Upper lobe of left lung (tissue), 6 donors: ENCODE measurements at regions not wholly inside any gene's neighbourhood (a gene's known extent, or its start where the extent isn't known, plus 50 kb on each side); places are given as distances from the start of the nearest gene placed in this dataset.
"Not testable (repeated sequence)": the region's sequence is repeated elsewhere in the genome, so short reads cannot be mapped to it uniquely, and the experiment has no call there.

Experiments used
- ATAC-seq, 2 donors: fragments of 200-7000 bp; cut with Tn5 transposase; one replicate each; pipeline ENCODE4 v1.9.1; 2022; ENCODE audit warnings: mild to moderate bottlenecking in 2 of 2, moderate library complexity in 2 of 2; ENCODE audit not compliant: low FRiP score in 2 of 2
- DNase-seq, 2 donors: peaks; one replicate each; pipeline ENCODE4 v3.0.0-alpha.2; 2019 to 2020
- H3K27ac ChIP-seq, 4 donors: fragments of 200-600 bp; sonication (generic); one replicate each; pipeline ENCODE4 v1.5.1; 2016 to 2019
- H3K27me3 ChIP-seq, 4 donors: fragments of 200-600 bp; sonication (generic); one replicate each; pipeline ENCODE4 v1.5.1; 2017 to 2019
- H3K36me3 ChIP-seq, 4 donors: fragments of 200-600 bp; sonication (generic); one replicate each; pipeline ENCODE4 v1.5.1; 2016 to 2019
- H3K4me1 ChIP-seq, 4 donors: fragments of 200-600 bp; sonication (generic); one replicate each; pipeline ENCODE4 v1.5.1; 2018 to 2019
- H3K4me3 ChIP-seq, 4 donors: fragments of 200-600 bp; sonication (generic); one replicate each; pipeline ENCODE4 v1.5.1; 2017 to 2019; ENCODE audit warnings: mild to moderate bottlenecking in 2 of 4, moderate library complexity in 1 of 4
- H3K9me3 ChIP-seq, 4 donors: fragments of 200-600 bp; sonication (generic); one replicate each; pipeline ENCODE4 v1.5.1; 2018 to 2019
- EP300 ChIP-seq, 4 donors: sonication (generic); formaldehyde crosslinking; IDR thresholded peaks; one replicate each; pipeline ENCODE4 v1.5.1; 2017; ENCODE audit warnings: antibody characterized with exemption in 4 of 4, control low read depth in 2 of 4
- POLR2A ChIP-seq, 4 donors: fragments of 450-650 bp; IDR thresholded peaks; one replicate each; pipeline ENCODE4 v1.5.1; 2016 to 2017; ENCODE audit warnings: antibody characterized with exemption in 4 of 4, mild to moderate bottlenecking in 2 of 4
- POLR2AphosphoS5 ChIP-seq, 2 donors: sonication (generic); formaldehyde crosslinking; IDR thresholded peaks; one replicate each; pipeline ENCODE4 v1.5.1; 2017; ENCODE audit warnings: antibody characterized with exemption in 2 of 2
- WGBS, 2 donors: methylation state at CpG; one replicate each; pipeline ENCODE4 v1.1.5; 2017 to 2018; 5-methylcytosine and 5-hydroxymethylcytosine counted together
- TF ChIP-seq, protein P1 (sequence below), 6 experiments: fragments of 450-650 bp in 4 of 6; fragments of 200-600 bp in 2 of 6; sonication (generic) in 2 of 6; IDR thresholded peaks; one replicate each; pipeline ENCODE4 v1.5.1; 2016 to 2019; ENCODE audit warnings: antibody characterized with exemption in 6 of 6
- donor health status: DM: no; HTN: no; CAD: no; lungs with moderate emphysema.
- donor health status: DM: no; HTN: yes; CAD: no; lungs with severe emphysema.

- no peak overlapping the region for H3K27ac ChIP-seq
- ATAC-seq (no peak), DNase-seq (no peak)
- H3K4me1 ChIP-seq: no peaks in the 10 kb centered on the region
- no peaks in the 10 kb centered on the region for H3K36me3 ChIP-seq
- no peak overlapping the region for H3K4me3 ChIP-seq
- H3K9me3 ChIP-seq: no peaks in the 10 kb centered on the region
- TF ChIP-seq POLR2AphosphoS5 (IDR thresholded peaks at IDR 0.05) (no peak), EP300 (IDR thresholded peaks at IDR 0.05) (no peak), POLR2A (IDR thresholded peaks at IDR 0.05) (no peak)
- TF ChIP-seq, protein P1, sequence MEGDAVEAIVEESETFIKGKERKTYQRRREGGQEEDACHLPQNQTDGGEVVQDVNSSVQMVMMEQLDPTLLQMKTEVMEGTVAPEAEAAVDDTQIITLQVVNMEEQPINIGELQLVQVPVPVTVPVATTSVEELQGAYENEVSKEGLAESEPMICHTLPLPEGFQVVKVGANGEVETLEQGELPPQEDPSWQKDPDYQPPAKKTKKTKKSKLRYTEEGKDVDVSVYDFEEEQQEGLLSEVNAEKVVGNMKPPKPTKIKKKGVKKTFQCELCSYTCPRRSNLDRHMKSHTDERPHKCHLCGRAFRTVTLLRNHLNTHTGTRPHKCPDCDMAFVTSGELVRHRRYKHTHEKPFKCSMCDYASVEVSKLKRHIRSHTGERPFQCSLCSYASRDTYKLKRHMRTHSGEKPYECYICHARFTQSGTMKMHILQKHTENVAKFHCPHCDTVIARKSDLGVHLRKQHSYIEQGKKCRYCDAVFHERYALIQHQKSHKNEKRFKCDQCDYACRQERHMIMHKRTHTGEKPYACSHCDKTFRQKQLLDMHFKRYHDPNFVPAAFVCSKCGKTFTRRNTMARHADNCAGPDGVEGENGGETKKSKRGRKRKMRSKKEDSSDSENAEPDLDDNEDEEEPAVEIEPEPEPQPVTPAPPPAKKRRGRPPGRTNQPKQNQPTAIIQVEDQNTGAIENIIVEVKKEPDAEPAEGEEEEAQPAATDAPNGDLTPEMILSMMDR (IDR thresholded peaks at IDR 0.05): no peak
- 86 to 91% methylated on average over 6 of the region's 6 CpGs for WGBS, 2 donors
- no peaks in the 10 kb centered on the region for H3K27me3 ChIP-seq
Measured at GRCh38 chr2:150325656-150326314, 161.7 kb downstream of the RND3 start.

- not testable (repeated sequence) for H3K27me3 ChIP-seq, H3K4me1 ChIP-seq, H3K36me3 ChIP-seq, H3K27ac ChIP-seq, ATAC-seq, H3K4me3 ChIP-seq, DNase-seq, H3K9me3 ChIP-seq
Measured at GRCh38 chr2:150323071-150323470, 164.4 kb downstream of the RND3 start.

GRCh38 chr2:150320608-150321007, 166.9 kb downstream of the RND3 start:
- TF ChIP-seq, protein P1 (IDR thresholded peaks at IDR 0.05): no peak
- TF ChIP-seq EP300 (IDR thresholded peaks at IDR 0.05): no peak
- no peak for TF ChIP-seq POLR2A (IDR thresholded peaks at IDR 0.05)
- no peak for TF ChIP-seq POLR2AphosphoS5 (IDR thresholded peaks at IDR 0.05)
- Histone ChIP-seq H3K36me3 (no peaks in the 10 kb centered on the region), H3K4me1 (no peaks in the 10 kb centered on the region), H3K4me3 (no peak overlapping the region), H3K27me3 (no peaks in the 10 kb centered on the region), H3K27ac (no peak overlapping the region), H3K9me3 (peaks cover 0 to 4% (median under 1%) of the 10 kb centered on the region in 4 donors)
- 88 to 100% methylated on average over 1 of the region's 1 CpG for WGBS, 2 donors
- ATAC-seq (no peak), DNase-seq (no peak)

DNA sequence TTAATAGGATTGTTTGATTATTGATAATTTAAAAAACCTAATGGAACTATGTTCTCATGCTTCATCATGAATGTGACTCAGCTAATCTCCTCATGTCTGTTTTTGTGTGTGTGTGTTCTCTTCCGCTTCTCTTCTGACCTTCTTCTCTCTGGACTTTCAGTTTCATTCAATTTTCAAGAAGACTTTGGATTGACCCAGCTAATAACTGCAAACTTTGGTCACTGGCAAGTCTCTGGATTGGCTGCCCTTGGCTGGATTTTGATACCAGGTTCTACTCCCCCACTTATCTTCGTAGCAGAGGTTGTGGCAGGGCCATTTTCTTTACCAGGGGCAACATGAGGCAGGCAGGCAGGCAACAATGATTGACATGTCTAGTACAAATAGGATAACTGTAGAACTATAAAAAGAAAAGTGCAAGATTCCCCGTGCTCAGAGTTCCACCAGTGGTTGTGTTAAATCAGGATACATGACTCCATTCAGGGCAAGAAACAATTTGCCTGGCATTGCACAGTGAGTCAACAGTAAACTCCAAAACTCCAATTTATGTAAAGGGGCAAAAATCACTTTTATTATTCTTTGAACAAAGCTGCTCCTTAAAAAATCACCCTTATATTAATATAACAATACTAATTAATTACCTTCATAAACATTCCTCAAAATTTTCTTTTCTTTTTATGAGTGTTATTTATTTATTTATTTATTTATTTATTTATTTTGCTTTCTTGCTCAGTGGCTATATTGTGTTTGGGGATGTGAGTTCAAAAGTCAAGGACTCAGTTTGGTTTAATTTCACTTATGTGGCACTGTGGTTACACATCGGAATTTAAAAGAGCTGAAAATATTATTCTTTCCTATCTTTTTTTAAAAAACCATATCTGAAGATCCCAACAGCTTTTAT, 167.6 kb downstream of the RND3 start:
- DNase-seq (no peak), ATAC-seq (no peak)
- WGBS, 2 donors: 81 to 90% methylated on average over 4 of the region's 4 CpGs
- Histone ChIP-seq H3K4me1 (no peaks in the 10 kb centered on the region), H3K36me3 (no peaks in the 10 kb centered on the region), H3K27me3 (no peaks in the 10 kb centered on the region), H3K4me3 (no peak overlapping the region), H3K27ac (no peak overlapping the region), H3K9me3 (peaks cover 0 to 6% (median 2%) of the 10 kb centered on the region in 4 donors)
- TF ChIP-seq EP300 (IDR thresholded peaks at IDR 0.05) (no peak), POLR2AphosphoS5 (IDR thresholded peaks at IDR 0.05) (no peak), POLR2A (IDR thresholded peaks at IDR 0.05) (no peak)
- TF ChIP-seq, protein P1 (IDR thresholded peaks at IDR 0.05): no peak

DNA sequence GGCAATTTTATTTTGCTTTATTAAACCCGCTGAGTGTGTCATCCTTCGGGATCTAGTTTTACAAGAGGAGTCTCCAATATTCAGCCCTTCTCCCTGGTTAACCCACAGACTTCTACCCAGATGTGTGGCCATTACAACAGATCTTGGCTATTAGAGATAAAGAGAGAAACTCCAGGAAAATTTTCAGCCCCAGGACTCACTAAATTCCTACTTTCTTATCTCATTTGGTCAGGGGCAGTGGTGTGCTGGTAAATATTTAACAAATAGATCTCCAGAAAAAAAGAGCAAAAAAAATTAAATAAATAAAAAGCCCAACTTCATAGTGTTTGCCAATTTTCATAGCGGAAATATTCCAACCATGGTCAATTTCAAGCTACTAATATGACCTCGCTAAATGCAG, 168.4 kb downstream of the RND3 start:
- Histone ChIP-seq H3K27me3 (no peaks in the 10 kb centered on the region), H3K4me3 (no peak overlapping the region), H3K4me1 (no peaks in the 10 kb centered on the region), H3K36me3 (no peaks in the 10 kb centered on the region), H3K27ac (no peak overlapping the region), H3K9me3 (peaks cover 0 to 6% (median 2%) of the 10 kb centered on the region in 4 donors)
- DNase-seq: no peak
- 90 to 92% methylated on average over 4 of the region's 4 CpGs for WGBS, 2 donors
- TF ChIP-seq POLR2AphosphoS5 (IDR thresholded peaks at IDR 0.05): no peak
- TF ChIP-seq POLR2A (IDR thresholded peaks at IDR 0.05): no peak
- no peak for TF ChIP-seq EP300 (IDR thresholded peaks at IDR 0.05)
- TF ChIP-seq, protein P1 (IDR thresholded peaks at IDR 0.05): no peak
- ATAC-seq: no peak
